GM12874 (cell line): ENCODE measurements at regions not wholly inside any gene's neighbourhood (a gene's known extent, or its start where the extent isn't known, plus 50 kb on each side); places are given as distances from the start of the nearest gene placed in this dataset.

Source experiments
- TF ChIP-seq, protein P1 (sequence below): IDR thresholded peaks from 2 replicates; pipeline ENCODE4 v1.5.1; 2011; ENCODE audit warnings: low read depth, mild to moderate bottlenecking, control low read depth, low read length, moderate library complexity; ENCODE audit not compliant: insufficient read depth

DNA sequence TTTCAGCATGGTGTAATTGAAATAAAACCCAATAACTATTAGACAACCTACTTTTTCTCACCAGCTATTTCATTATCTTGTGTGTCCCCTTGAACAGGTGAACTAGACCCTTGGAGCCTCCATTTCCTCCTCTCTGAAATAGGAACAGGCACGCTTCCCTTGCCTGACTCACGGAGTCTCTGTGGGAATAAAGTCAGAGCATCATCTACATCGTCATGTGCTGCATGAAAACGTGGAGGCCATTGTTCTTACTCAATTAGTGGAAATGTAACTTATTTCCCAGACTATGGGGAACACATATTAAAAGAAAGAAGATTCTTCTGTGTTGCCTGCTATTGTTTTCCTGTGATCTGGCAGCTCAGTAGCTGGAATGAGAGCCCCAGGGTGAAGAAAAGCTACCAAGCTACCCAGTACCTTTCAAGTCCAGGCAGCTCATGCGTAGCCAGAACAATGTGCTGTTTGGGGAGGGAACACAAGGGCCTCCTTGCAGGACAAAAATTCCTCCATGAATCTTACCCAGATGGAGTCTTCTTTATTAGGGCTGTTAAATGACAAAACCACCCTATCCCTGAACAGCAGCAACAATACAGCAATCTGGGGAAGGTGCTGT lies 59.8 kb downstream of the SOX11 start:
- TF ChIP-seq, protein P1, sequence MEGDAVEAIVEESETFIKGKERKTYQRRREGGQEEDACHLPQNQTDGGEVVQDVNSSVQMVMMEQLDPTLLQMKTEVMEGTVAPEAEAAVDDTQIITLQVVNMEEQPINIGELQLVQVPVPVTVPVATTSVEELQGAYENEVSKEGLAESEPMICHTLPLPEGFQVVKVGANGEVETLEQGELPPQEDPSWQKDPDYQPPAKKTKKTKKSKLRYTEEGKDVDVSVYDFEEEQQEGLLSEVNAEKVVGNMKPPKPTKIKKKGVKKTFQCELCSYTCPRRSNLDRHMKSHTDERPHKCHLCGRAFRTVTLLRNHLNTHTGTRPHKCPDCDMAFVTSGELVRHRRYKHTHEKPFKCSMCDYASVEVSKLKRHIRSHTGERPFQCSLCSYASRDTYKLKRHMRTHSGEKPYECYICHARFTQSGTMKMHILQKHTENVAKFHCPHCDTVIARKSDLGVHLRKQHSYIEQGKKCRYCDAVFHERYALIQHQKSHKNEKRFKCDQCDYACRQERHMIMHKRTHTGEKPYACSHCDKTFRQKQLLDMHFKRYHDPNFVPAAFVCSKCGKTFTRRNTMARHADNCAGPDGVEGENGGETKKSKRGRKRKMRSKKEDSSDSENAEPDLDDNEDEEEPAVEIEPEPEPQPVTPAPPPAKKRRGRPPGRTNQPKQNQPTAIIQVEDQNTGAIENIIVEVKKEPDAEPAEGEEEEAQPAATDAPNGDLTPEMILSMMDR, result no peak

DNA sequence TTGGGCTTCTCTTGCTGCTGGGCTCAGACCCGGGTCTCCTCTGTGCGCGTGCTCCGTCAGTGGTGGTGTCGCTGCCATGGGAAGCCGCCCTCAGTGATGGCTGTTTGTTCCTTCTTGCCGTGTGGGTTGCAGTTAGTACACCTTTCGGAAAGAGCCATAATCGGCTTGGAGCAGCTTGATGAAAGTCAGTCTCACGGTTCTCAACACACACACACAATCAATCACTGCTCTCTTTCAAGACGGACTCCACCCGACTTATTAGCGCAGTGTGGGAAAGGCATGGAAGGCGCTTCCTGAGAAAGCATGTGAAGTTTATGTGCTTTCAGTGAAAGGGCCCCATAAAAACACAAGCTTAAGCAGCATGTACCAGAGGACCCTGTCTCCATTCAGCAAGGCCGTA lies 64.1 kb downstream of the SOX11 start:
- TF ChIP-seq, protein P1, result no peak

DNA sequence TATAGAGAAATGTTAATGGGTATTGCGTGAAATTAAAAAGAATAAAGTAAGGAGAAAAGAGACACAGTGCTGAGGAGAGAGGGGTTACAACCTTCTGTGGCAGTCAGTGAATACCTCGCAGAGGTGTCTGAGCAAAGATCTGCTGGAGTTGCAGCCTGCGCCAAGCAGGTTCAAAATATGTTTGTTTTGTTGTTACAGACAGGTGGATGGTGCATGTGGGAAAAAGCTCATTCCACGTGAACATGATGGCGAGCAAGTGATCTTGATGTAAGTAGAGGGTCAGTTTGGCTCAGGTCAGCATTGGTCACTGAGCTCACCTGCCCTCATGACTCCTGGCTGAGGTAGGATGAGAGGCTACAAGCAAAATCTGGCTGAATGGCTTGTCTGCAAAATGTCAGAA lies 66.2 kb downstream of the SOX11 start:
- TF ChIP-seq, protein P1, result no peak

DNA sequence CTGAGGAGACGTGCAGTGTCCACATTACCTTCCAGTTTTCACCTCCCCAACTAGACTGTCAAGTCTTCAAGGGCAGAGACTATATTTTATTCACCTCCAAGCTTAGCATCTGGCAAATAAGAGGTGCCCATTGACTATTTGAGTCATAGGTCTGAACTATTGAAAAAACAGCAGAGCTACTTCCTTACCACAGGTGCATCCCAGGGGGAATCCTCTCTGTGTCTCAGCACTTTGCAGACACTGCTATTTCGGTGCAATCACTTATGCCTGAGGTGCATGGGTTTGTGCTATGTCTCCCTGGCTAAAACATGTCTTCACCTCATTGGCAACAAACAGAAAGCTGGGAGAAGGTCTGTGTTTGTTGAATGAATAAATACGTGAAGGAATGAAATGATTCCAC lies 67.8 kb downstream of the SOX11 start:
- TF ChIP-seq, protein P1, result no peak

DNA sequence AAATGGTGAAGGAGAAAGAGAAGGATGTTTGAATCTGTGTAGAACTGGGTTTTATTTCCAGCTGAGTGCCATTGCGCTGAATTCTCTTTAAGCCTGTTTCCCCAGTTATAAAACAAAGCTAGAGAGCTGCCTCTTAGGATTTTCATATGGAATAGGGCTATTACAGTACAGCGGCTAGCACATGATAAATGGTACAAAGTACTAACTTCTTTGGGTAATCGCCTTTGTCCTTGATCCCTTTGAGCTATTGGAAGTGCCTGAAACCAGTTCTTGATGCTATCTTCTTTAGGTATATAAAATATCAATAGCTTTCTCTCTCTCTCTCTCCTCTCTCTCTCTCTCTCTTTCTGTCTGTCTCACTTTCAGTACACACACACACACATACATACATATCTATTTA lies 71.3 kb downstream of the SOX11 start:
- TF ChIP-seq, protein P1, result no peak

DNA sequence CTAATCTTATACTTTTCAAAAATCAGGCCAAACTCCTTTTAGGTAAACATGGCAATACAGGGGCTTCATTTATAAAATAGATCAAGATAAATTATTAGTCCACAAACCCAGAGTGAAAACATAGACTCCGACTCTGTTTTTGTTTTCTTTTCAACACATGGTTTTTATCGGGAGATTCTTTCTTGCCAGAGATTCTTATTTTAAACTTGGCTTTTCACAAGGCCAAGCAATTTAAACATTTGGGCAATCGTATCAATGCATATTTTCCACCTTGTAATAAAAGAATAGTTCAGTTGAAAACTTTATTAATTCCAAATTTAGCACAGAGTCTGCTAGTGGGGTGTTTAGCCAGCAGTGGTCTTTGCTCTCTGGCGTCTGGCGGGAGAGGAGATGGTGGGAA lies 71.9 kb downstream of the SOX11 start:
- TF ChIP-seq, protein P1, result no peak

DNA sequence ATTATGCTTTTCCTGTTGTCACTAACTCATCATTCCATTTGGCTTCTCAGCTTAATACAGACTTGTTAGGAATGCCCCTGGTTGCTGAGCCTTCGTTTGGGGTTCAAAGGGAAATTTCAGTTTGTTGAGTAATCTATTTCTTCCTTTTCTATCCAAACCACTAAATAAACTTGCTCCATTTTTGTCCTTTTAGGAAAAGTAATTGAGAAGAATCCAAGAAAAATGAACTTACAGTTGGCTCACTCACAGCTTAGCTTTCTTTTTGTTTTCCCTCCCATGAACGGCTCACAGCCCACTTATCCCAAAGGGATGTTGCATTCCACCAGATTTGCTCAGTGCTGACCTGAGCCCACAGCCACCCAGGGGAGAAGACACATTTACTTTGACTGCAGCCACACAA lies 73.9 kb downstream of the SOX11 start:
- TF ChIP-seq, protein P1, result no peak
